HG02938 (cell line): ENCODE measurements at regions not wholly inside any gene's neighbourhood (a gene's known extent, or its start where the extent isn't known, plus 50 kb on each side); places are given as distances from the start of the nearest gene placed in this dataset.
"Not testable (repeated sequence)": the region's sequence is repeated elsewhere in the genome, so short reads cannot be mapped to it uniquely, and the experiment has no call there.

Source experiments
- ATAC-seq: cut with Tn5 transposase; IDR thresholded peaks from one replicate; pipeline ENCODE4 v1.9.1; 2021; ENCODE audit warnings: mild to moderate bottlenecking, moderate library complexity; ENCODE audit not compliant: unreplicated experiment

GRCh38 chr2:63737081-63737751, 104.5 kb upstream of the UGP2 start:
- ATAC-seq: no peak

- no peak for ATAC-seq
Observed at GRCh38 chr2:63738019-63738418, 103.7 kb upstream of the UGP2 start.

GRCh38 chr2:63739180-63739579, 102.5 kb upstream of the UGP2 start:
- not testable (repeated sequence) for ATAC-seq

- ATAC-seq: no peak
Observed at GRCh38 chr2:63740020-63740419, 101.7 kb upstream of the UGP2 start.

GRCh38 chr2:63740943-63741342, 100.8 kb upstream of the UGP2 start:
- ATAC-seq: no peak

- ATAC-seq: no peak
Observed at GRCh38 chr2:63741884-63742579, 99.7 kb upstream of the UGP2 start.

GRCh38 chr2:63742580-63742976, 99.1 kb upstream of the UGP2 start:
- no peak for ATAC-seq

- ATAC-seq: no peak
Observed at GRCh38 chr2:63743170-63743981, 98.3 kb upstream of the UGP2 start.

- ATAC-seq: no peak
Observed at GRCh38 chr2:63743982-63744966, 97.4 kb upstream of the UGP2 start.

GRCh38 chr2:63746548-63746947, 95.1 kb upstream of the UGP2 start:
- not testable (repeated sequence) for ATAC-seq

- ATAC-seq: no peak
Observed at GRCh38 chr2:63751901-63752300, 89.8 kb upstream of the UGP2 start.

- no peak for ATAC-seq
Observed at GRCh38 chr2:63755216-63755615, 86.5 kb upstream of the UGP2 start.

GRCh38 chr2:63755965-63756364, 85.7 kb upstream of the UGP2 start:
- no peak for ATAC-seq

GRCh38 chr2:63763391-63763941, 78.2 kb upstream of the UGP2 start:
- ATAC-seq: no peak

- ATAC-seq: no peak
Observed at GRCh38 chr2:63764630-63765029, 77.1 kb upstream of the UGP2 start.

GRCh38 chr2:63765117-63765516, 76.6 kb upstream of the UGP2 start:
- no peak for ATAC-seq

GRCh38 chr2:63767307-63767706, 74.4 kb upstream of the UGP2 start:
- ATAC-seq: no peak

GRCh38 chr2:63768051-63768450, 73.6 kb upstream of the UGP2 start:
- no peak for ATAC-seq

- no peak for ATAC-seq
Observed at GRCh38 chr2:63769915-63770314, 71.8 kb upstream of the UGP2 start.

GRCh38 chr2:63772061-63772460, 69.6 kb upstream of the UGP2 start:
- ATAC-seq: no peak
